HG02588 (cell line): ENCODE measurements at regions not wholly inside any gene's neighbourhood (a gene's known extent, or its start where the extent isn't known, plus 50 kb on each side); places are given as distances from the start of the nearest gene placed in this dataset.
"Not testable (repeated sequence)": the region's sequence is repeated elsewhere in the genome, so short reads cannot be mapped to it uniquely, and the experiment has no call there.

Experiments used
- ATAC-seq: cut with Tn5 transposase; IDR thresholded peaks from one replicate; pipeline ENCODE4 v1.9.1; 2021; ENCODE audit warnings: mild to moderate bottlenecking, moderate library complexity; ENCODE audit not compliant: unreplicated experiment

DNA sequence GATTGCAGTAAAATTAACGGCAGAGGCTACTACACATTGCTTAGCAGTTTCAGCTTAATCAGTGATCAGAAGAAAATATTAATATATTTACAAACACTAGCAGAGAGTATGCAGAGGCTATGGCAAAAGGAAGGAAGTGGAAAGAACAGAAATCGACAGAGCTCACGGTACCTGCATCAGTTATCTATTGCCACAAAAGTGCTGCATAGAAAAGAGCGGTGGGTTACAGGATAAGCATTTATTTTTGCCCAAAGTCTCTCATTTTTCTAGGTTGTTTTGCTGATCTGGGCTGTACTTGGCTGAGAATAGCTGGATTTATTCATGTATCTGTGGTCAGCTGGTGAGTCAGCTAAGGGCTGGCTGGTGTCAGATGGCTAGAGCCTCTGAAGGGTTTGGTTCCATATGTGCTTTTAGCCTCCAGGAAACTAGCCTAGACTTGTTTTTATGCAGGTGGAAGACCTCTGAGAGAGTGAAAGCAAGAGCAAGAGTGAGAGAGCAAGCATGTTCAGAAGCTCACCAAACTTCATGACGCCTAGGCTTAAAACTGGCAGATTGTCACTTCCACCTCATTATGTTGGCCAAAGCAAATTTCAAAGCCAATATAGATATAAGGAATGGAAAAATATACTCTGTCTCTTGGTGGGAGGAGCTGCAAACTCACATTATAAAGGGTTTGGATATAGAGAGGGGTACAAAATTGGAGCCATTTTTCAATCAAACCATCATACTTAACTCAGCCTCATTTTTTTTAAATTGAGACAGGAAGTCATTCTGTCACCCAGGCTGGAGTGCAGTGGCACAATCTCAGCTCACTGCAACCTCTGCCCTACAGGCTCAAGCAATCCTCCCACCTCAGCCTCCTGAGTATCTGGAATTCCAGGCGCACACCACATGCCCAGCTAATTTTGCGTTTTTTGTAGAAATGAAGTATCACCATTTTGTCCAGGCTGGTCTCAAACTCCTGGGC, 153.2 kb upstream of the RPL34 start:
- peak; percentile 98 for ATAC-seq

DNA sequence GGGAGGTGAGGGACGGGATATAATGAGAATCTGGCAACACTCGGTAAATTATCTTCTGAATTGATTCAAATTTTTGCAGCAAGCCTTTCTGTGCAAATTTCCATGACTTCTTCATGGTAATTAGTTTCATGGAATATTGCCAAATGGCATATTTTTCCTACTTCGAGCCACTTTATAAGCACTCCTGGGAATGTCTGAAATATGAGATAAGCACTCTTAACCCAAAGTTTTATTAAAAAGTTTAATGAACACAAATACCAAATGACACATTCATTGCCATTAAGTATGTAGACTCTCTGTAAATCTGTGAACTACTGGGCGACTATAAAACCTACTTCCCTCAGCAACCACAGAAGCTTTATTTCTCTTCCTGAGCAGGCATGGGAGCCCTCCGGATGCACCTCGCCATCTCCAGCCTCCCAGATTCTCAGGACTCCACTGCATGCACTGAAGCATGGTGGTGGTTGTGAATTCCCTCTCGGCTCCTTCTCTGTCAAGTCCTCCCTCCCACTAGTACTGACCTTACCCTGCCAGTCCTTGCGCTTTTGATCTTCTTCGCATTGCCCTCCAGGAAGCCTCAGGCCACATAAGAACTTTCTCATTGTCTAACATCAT, 154.4 kb upstream of the RPL34 start:
- no peak for ATAC-seq

DNA sequence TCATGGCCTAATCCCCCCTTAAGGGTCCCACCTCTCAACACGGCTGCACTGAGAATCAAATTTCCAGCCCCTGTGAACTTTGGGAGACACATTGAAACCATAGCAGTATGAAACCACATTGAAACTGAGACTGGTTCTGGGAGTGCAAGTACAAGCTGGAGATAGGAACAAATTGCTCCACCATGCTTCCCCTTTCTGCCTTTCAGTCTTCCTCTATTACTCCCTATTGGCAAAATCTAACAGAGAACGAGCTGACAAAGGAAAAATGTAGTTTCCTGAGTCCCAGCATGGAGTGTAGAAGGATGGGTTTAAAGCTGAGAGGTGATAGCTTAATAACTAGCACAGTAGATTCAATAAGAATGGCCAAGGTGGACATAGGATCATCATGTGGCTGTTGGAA, 161.7 kb upstream of the RPL34 start:
- no peak for ATAC-seq

- no peak for ATAC-seq
These were observed 166.1 kb upstream of the RPL34 start for GRCh38 chr4:108454227-108454626.

GRCh38 chr4:108453366-108453765, 167.0 kb upstream of the RPL34 start:
- ATAC-seq, result no peak

DNA sequence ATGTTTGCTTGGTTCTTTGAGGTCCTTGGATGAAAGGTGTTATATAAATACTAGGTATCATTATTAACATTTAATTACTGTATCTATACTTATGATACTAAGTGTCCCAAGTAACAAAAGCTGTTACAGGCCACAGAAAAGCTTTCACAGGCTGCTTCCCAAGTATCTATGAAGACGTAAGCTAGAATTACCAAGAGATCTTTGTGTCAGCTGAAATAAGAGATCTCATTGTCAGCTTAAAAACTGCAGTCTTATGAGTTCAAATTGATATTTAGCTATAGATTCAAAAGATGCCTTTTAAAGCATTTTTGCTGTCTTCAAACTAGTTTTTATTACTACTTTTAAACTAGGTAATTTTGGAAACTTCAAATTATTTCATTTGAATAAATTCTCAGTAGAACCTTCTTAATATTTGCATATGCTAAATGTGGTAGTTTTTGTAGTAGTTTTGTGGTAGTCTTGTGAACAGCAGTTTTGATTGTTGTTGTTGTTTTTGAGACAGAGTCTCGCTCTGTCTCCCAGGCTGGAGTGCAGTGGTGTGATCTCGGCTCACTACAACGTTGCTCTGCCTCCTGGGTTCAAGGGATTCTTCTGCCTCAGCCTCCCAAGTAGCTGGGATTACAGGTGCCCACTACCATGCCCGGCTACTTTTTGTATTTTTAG, 170.0 kb upstream of the RPL34 start:
- ATAC-seq, result no peak

DNA sequence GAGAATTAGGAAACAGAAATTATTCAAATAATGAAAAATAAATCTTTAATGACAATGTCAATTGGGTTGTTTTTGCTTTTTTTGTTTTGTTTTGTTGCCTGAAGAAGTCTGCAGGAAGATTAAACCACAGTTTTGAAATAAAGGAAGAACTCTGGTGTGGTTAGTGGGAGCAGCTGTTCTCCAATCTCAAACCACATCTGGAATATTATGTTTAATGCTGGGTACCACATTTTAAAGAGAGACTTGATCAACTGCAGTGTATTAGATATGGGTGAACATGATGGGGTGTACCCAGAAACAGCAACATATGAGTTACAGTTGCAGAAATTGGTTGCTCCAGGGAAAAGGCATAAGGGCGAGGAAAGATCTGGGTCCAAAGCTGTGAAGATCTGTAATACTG, 171.2 kb upstream of the RPL34 start:
- no peak for ATAC-seq

DNA sequence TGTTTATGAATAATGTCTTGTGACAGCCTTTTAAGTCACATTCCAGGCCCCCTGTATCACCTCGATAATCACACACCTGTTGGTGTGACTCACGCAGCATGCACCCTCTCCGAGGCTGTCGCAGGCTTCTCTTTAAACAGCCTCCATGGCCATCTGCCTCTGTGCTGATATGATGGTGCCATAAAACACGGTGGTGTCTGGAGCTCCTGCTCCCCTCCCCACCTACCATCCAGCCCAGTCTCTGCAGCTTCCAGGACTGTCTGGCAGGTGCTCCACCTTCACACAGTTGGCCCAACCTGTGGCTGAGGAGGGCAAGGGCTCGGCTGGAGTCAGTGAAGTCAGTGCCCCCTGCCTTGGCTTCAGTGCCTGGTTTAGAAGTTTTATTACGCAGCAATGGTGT, 173.8 kb upstream of the RPL34 start:
- no peak for ATAC-seq

DNA sequence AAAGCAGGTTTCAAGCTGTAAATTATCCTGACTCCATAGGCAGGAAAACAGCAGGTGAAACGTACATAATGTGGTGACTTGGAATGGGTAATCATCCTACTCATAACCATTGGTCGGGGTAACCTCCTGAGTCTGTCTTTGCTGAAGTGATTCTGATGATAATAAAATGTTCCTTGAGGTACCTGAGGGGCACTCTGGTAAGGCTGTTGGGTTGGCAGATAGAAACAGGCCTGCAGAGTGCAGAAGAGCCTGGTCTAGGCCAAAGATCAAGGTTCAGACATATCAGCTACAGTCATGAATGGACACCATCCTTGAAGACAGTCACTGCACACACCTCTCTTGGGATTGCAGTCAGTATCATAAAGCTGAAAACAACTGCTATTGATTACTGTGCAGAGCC, 174.7 kb upstream of the RPL34 start:
- no peak for ATAC-seq

- ATAC-seq, result no peak
These were observed 176.8 kb upstream of the RPL34 start for GRCh38 chr4:108443585-108443984.

- ATAC-seq, result no peak
These were observed 186.5 kb upstream of the RPL34 start for GRCh38 chr4:108433832-108434231.

DNA sequence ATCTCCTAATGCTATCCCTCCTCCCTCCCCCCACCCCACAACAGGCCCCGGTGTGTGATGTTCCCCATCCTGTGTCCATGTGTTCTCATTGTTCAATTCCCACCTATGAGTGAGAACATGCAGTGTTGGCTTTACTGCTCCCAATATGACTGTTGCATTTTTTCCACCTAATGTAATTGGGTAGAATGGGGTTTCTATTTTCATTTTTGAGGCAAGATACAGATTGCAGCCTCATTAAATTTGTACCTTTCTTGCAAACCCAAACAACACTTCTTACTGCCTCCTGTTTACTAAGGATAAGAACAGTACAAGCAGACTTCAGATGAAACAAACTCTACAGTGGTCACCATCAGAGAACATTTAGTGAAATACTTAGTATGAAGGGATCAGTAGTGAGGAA, 187.0 kb upstream of the RPL34 start:
- ATAC-seq, result not testable (repeated sequence)

DNA sequence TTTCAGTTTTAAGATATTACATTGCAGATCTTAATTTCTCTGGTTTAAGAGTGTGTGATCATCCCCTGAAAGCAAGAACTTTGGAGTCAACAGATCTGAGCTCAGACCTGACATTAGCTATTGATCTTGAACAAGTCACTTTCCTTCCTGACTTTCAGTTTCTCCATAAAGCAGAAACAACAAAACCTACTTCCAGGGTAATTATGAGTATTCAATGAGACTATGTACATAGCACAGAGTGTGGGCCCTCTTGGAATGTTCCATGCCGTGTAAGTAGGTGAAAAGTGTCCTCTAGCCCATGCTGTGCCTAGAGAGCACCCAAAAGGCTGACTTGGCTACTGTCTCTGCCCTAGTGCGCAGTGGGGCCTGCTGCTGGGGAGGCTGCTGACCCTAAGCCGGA, 188.0 kb upstream of the RPL34 start:
- ATAC-seq, result no peak

GRCh38 chr4:108431986-108432385, 188.4 kb upstream of the RPL34 start:
- ATAC-seq, result no peak

GRCh38 chr4:108430921-108431320, 189.5 kb upstream of the RPL34 start:
- ATAC-seq, result no peak

GRCh38 chr4:108429662-108430061, 190.7 kb upstream of the RPL34 start:
- ATAC-seq, result no peak

DNA sequence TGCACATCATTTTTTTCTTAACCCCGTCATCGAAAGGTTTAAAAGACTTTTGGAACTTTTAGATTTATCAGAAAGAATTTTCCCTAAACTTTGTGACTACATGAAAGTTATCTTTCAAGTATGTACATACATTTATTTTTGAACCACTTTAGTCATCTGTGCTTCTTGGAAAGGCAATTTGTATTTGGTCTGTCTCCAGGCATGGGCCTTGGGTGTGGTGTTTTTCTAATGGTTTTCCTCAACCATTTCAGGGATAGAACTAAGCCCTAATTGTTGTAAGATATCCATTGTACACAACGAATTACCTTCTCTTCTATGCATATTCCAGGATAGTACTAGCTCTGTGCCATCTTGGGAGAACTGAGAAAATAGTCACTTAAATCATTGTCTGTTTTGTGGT, 191.5 kb upstream of the RPL34 start:
- ATAC-seq, result no peak

DNA sequence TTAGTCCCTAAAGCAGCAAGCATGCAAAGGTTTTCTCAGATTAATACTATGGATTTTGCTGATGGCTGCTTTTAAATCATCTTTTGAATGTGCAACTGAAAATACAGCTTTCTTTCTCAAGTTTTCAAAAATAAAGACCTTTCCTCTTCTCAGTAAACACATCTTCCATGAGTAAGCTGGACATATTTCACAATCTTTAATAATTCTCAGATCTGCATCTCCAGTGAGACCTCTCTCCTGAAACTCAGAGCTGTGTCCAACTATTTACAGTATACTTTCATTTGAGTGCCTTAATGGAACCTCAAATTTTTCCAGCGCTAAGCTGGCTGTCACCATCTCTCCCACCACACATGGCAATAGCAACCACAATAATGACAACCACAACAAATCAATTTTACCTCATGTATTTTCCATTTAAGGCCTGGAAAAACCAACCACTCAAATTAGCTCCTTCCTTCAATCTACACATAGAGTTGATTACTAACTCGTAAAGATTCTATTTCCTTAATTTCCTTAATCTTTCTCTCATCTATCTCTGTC, 192.4 kb upstream of the RPL34 start:
- no peak for ATAC-seq

DNA sequence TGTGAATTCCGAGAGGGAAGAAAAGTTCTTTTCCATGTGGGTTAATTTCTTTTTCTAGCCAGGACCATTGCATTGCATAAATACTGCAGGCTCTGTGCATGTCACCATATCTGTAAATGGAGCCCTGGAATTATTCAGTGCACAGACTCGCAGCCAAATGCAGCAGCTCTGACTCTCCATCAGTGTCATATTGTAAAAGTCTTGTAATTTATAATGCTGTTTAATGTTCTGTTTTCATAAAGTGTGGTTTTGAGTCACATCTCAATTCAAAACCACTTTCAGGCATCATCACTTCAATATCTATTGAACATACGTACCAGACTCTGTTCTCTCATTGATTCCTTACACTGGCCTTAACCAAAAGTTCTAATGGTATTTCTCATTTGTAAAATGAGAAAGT, 193.9 kb upstream of the RPL34 start:
- ATAC-seq, result no peak

DNA sequence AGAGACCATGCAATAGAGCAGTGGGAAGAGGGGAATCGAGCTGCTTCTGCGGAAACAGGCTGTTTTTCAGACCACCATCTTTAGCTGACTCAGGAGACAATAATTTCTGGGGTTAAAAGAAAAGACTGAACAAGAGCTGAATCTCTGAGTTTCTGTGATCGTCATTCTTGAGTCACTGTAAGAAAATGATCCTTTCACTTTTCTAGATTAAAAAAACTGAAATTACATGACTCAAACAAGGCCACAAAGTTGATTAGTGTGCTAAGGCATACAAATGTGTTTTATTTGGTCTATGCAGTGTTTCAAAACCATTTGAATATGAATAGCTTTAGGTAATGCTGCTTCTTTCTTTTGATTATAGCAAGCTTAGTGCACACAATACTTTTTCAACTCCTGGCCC, 194.4 kb upstream of the RPL34 start:
- no peak for ATAC-seq

DNA sequence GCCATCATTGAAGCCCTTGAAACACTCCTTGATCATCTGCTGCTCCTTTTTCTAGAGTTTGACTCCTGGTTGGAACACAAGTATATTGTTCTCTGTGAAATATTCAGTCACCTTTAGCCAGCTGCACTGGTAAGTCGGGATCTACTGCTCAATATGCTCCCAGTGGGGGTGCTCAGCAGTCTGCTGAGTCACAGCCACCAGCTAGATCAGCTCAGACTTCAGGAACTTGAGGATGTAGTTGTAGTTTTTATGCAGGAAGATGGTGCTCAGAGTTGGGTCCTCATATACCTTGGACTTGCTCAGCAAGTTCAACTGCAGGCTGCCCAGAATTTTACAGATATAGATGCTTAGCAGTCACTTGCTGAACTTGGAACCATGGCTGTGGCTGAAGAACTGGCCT, 202.5 kb upstream of the RPL34 start:
- no peak for ATAC-seq

- no peak for ATAC-seq
These were observed 203.5 kb upstream of the RPL34 start for GRCh38 chr4:108416831-108417230.
